ENCODE measurements at regions not wholly inside any gene's neighbourhood (a gene's known extent, or its start where the extent isn't known, plus 50 kb on each side); places are given as distances from the start of the nearest gene placed in this dataset.

DNA sequence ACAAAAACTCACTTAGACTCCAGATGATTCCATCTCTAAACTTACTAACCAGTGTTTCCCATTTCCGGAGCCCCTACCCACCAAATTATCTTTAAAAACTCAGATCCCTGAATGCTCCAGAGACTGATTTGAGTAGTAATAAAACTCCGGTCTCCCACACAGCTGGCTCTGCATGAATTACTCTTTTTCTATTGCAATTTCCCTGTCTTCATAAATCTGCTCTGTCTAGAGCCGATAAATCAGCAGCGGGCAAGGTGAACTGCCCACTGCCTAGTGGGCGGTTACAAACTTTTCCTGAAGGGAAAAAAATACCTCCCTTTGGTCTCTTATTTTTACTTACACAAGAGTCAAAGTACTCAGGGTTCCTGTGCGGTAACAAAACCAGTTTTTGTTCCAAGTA, 624.4 kb upstream of the RORB start:
- TF ChIP-seq, protein P1, sequence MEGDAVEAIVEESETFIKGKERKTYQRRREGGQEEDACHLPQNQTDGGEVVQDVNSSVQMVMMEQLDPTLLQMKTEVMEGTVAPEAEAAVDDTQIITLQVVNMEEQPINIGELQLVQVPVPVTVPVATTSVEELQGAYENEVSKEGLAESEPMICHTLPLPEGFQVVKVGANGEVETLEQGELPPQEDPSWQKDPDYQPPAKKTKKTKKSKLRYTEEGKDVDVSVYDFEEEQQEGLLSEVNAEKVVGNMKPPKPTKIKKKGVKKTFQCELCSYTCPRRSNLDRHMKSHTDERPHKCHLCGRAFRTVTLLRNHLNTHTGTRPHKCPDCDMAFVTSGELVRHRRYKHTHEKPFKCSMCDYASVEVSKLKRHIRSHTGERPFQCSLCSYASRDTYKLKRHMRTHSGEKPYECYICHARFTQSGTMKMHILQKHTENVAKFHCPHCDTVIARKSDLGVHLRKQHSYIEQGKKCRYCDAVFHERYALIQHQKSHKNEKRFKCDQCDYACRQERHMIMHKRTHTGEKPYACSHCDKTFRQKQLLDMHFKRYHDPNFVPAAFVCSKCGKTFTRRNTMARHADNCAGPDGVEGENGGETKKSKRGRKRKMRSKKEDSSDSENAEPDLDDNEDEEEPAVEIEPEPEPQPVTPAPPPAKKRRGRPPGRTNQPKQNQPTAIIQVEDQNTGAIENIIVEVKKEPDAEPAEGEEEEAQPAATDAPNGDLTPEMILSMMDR (conservative IDR thresholded peaks at IDR 0.05): no peak
- TF ChIP-seq ZFX (IDR thresholded peaks at IDR 0.05): no peak

Measured in C4-2B (cell line).